Effector CD8-positive, alpha-beta T cell (primary cell): ENCODE measurements at regions not wholly inside any gene's neighbourhood (a gene's known extent, or its start where the extent isn't known, plus 50 kb on each side); places are given as distances from the start of the nearest gene placed in this dataset.

Experiments
- DNase-seq: peaks from one replicate; lab custom pipeline; 2025; lab: John Stamatoyannopoulos, UW

DNA sequence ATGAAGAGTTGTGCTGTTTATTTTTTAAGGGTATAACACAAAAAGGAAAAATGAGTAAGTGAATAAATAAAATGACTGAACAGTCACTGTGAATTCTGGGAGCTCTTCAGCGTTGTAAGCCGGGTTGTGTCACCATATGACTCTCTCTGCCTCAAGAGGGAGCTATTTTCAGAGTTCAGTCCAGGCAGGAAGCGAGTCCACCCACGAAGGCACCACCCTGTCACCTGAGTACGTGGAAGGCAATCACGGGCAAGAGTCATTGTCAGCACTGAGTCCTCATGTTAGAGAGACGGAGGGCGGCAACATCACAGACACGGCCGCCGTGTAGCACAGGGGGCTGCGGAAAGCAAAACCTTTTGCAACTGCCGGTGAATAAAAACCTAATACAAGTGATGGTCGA, 227.6 kb downstream of the UTP18 start:
- DNase-seq: no peak

DNA sequence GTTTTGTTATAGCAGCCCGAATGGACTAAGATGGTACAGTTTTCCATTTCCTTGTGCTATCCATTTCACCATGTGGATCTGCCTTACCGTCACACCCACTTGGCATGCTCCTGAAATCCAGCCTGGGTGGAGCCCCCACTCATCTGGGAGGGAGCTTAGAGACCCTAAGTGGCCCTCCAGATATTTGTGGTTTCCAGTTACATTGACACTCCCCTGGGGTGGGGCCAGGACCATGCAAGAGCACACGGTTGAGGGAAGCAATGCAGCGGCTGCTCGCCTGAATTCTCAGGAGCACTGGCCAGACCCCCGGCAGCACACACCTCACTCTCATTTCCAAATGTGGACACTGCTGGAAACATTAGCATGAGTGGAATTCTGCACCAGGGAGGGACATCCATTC, 231.1 kb downstream of the UTP18 start:
- DNase-seq: no peak

GRCh38 chr17:51493206-51493605, 232.9 kb downstream of the UTP18 start:
- no peak for DNase-seq

GRCh38 chr17:51496378-51496777, 236.0 kb downstream of the UTP18 start:
- no peak for DNase-seq

GRCh38 chr17:51499897-51500296, 239.6 kb downstream of the UTP18 start:
- DNase-seq: no peak

GRCh38 chr17:51500454-51500853, 240.1 kb downstream of the UTP18 start:
- DNase-seq: no peak

DNA sequence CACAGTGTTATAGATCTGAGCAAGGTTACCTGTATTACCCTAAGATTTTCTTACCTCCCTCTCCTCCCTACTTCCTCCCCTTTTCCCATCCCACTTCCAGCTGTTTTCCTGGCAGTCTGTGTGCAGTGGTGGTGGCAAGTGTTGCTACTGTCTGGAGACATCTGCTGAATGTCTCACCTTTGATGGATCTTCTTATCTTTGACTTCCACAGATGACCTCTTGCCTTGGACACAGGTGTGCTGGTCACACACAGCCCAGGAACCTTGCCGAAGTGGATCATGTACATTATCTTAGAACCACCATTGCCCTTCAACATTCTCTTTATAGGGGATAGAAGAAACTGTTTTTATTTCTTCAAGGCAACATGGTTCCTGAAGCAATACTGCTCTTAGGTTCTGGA, 245.1 kb downstream of the UTP18 start:
- DNase-seq: no peak

DNA sequence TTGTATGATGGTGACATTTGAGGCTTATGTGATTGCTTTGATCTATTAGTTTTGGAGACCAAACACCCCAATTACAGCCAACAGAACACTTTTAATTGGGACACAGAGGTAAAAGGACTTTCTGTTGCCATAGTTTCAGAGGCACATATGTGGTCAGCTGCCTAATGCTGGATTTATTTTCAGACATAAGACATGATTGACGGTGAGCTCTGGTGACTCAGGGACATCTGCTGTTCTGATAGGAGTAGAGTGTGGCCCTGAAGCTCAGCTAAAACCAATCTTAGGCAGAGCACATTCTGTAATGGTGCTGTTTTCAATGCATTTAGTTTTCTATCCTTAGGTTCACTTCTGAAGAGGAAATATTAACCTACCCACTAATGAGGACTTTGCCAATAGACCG, 247.1 kb downstream of the UTP18 start:
- no peak for DNase-seq

- no peak for DNase-seq
These were observed 247.7 kb downstream of the UTP18 start for GRCh38 chr17:51508048-51508447.

DNA sequence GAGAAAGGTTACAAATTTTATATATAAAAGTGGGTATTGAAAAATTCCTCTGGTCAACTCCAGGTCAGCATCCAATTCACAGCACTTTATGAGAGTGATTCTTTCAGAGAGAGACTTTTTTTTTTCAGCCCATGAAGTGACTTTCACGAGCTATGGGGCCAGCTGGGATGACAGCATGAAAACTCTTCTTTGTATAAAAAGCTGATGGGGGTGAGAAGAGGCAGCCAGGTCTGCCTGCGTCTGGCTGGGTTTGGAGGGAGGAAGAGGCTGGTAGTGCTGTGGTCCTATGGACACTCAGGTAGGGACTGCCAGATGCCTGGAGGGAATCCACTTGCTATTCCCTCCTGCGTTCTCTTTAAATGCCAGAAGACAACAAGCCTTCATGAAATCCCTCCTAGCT, 250.6 kb downstream of the UTP18 start:
- DNase-seq: no peak

GRCh38 chr17:51512220-51512907, 252.0 kb downstream of the UTP18 start:
- no peak for DNase-seq

GRCh38 chr17:51516924-51517323, 256.6 kb downstream of the UTP18 start:
- DNase-seq: no peak

- no peak for DNase-seq
These were observed 264.2 kb downstream of the UTP18 start for GRCh38 chr17:51524524-51524923.

- no peak for DNase-seq
These were observed 266.2 kb downstream of the UTP18 start for GRCh38 chr17:51526507-51526906.

DNA sequence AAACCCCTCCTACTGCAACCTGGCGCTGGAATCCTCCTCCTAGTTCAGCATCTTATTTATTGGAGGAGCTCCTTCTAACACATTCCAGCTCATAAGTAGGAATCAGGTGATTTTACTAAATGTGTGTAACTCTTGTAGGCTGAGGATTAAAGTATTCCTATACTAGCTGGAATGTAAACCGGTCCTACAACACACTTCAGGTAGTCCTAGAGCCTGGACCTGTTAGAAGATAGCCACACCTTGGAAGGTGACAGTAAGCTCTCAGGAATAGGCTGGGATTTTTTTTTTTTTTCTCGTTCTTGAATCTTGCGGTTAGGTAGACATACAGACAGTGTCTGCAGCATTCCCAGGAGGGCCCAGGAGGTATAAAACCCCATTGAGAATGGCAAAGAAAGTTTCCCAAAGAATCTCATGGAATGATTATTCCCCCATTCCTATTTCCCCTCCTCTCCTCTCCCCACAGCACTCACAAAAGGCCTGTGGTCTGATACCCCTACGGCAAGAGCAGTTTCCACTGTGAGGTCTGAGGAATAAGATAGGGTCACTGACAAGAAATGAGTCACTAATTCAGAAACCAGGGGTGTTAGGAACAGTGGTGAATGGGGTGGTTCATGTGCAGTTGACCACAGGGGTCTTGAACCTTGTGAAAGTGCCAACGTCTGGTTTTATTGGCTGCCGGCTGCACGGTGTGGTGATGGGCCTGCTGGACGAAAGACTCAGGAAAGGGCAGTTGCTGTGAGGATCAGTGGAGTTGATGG, 267.1 kb downstream of the UTP18 start:
- no peak for DNase-seq

DNA sequence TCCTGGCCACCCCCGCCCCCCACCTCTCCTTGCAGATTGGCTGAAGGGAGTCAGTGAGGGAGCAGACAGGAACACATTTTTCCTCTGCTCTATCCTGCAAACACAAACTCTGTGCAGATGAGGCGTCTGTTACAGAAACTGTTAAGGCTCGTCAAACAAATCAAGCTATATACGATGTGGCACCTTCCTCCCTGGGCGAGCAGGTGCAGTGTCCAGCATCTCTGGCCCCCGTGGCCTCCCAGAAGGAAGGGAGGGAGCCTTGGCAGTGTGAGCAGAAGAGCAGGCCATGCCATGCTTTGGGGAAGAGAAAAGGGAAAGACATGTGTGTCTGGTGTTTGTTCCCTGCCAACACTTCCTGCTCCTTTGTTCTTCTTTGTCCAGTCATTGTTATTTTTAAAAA, 267.8 kb downstream of the UTP18 start:
- no peak for DNase-seq

- DNase-seq: no peak
These were observed 272.9 kb downstream of the UTP18 start for GRCh38 chr17:51533219-51533618.

GRCh38 chr17:51533821-51534220, 273.5 kb downstream of the UTP18 start:
- DNase-seq: no peak

DNA sequence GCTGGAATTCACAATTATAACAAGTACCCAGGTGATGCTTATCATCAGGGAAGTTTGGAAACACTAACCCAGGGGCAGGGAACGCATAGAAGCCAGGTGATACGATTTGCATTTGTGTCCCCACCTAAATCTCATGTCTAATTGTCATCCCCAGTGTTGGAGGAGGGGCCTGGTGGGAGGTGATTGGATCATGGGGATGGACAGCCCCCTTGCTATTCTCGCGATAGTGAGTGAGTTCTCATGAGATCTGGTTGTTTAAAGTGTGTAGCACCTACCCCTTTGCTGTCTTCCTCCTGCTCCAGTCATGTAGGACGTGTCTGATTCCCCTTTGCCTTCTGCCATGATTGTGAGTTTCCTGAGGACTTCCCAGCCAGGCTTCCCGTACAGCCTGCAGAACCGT, 276.3 kb downstream of the UTP18 start:
- DNase-seq: no peak

- DNase-seq: no peak
These were observed 277.7 kb downstream of the UTP18 start for GRCh38 chr17:51537996-51538550.

DNA sequence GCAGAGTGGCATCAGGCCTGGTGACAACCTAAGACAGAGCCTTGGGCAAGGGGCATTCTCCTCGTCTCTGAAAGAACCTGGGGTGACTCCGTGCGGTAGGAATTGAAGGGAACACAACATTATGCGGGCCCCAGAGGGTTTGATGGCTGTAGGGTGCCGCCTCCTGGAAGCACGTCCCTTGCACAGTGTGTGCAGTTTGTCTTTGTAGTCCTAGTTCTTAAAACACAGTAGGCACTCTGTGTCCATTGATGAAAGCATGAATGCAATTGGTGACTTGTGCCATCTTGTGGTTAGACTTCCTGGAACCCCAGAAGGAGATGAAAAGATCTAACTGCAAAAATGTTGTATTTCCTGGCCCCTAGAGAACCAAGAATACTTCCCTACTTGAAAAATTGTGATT, 279.8 kb downstream of the UTP18 start:
- no peak for DNase-seq

GRCh38 chr17:51541215-51541614, 280.9 kb downstream of the UTP18 start:
- DNase-seq: no peak

- DNase-seq: no peak
These were observed 285.8 kb downstream of the UTP18 start for GRCh38 chr17:51546114-51546513.
